Glutamatergic neuron (in vitro differentiated cells): ENCODE measurements at regions not wholly inside any gene's neighbourhood (a gene's known extent, or its start where the extent isn't known, plus 50 kb on each side); places are given as distances from the start of the nearest gene placed in this dataset.

Source experiments
- DNase-seq: peaks from one replicate; pipeline ENCODE4 v3.0.0; 2022
- H3K27ac Mint-ChIP-seq: one replicate; pipeline ENCODE4 v1.8.0; 2020; ENCODE audit warnings: mild to moderate bottlenecking, mixed read lengths, inconsistent platforms; ENCODE audit not compliant: unreplicated experiment
- H3K27me3 Mint-ChIP-seq: one replicate; pipeline ENCODE4 v1.8.0; 2020; ENCODE audit warnings: mild to moderate bottlenecking, moderate library complexity, mixed read lengths, inconsistent platforms; ENCODE audit not compliant: unreplicated experiment
- H3K36me3 Mint-ChIP-seq: one replicate; pipeline ENCODE4 v1.8.0; 2020; ENCODE audit warnings: mild to moderate bottlenecking, mixed read lengths, inconsistent platforms; ENCODE audit not compliant: unreplicated experiment
- H3K4me1 Mint-ChIP-seq: one replicate; pipeline ENCODE4 v1.8.0; 2020; ENCODE audit warnings: mild to moderate bottlenecking, low read depth, mixed read lengths, inconsistent platforms; ENCODE audit not compliant: unreplicated experiment
- H3K4me3 Mint-ChIP-seq: one replicate; pipeline ENCODE4 v1.8.0; 2020; ENCODE audit warnings: mild to moderate bottlenecking, mixed read lengths, inconsistent platforms; ENCODE audit not compliant: unreplicated experiment
- H3K9me3 Mint-ChIP-seq: one replicate; pipeline ENCODE4 v1.8.0; 2020; ENCODE audit warnings: mild to moderate bottlenecking, moderate library complexity, mixed read lengths, inconsistent platforms; ENCODE audit not compliant: unreplicated experiment
- CTCF ChIP-seq: fragments of 200-600 bp; sonication (generic); IDR thresholded peaks from one replicate; pipeline ENCODE4 v1.5.0; 2021; ENCODE audit not compliant: partially characterized antibody, unreplicated experiment

- no peak overlapping the region for H3K4me3 Mint-ChIP-seq
- H3K36me3 Mint-ChIP-seq, result peaks cover 9% of the 10 kb centered on the region
- no peaks in the 10 kb centered on the region for H3K4me1 Mint-ChIP-seq
- TF ChIP-seq CTCF, result no peak
- peaks cover 18% of the 10 kb centered on the region for H3K9me3 Mint-ChIP-seq
- no peak for DNase-seq
- peaks cover 10% of the 10 kb centered on the region for H3K27me3 Mint-ChIP-seq
- H3K27ac Mint-ChIP-seq, result no peak overlapping the region
These were observed 601.6 kb downstream of the BRD1 start for GRCh38 chr22:49226096-49226495.

- no peak overlapping the region for H3K27ac Mint-ChIP-seq
- H3K4me1 Mint-ChIP-seq, result no peaks in the 10 kb centered on the region
- DNase-seq, result no peak
- H3K27me3 Mint-ChIP-seq, result peaks cover 7% of the 10 kb centered on the region
- H3K36me3 Mint-ChIP-seq, result peaks cover 3% of the 10 kb centered on the region
- no peak overlapping the region for H3K4me3 Mint-ChIP-seq
- peaks cover 15% of the 10 kb centered on the region for H3K9me3 Mint-ChIP-seq
- no peak for TF ChIP-seq CTCF
These were observed 603.4 kb downstream of the BRD1 start for GRCh38 chr22:49224243-49224642.

- peaks cover 12% of the 10 kb centered on the region for H3K9me3 Mint-ChIP-seq
These were observed 609.5 kb downstream of the BRD1 start for GRCh38 chr22:49218142-49218541.

GRCh38 chr22:49216579-49216978 lies 611.1 kb downstream of the BRD1 start:
- peaks cover 12% of the 10 kb centered on the region for H3K9me3 Mint-ChIP-seq
- no peaks in the 10 kb centered on the region for H3K27me3 Mint-ChIP-seq
- DNase-seq, result no peak
- TF ChIP-seq CTCF, result no peak
- H3K27ac Mint-ChIP-seq, result no peak overlapping the region
- no peak overlapping the region for H3K4me3 Mint-ChIP-seq
- peaks cover 19% of the 10 kb centered on the region for H3K36me3 Mint-ChIP-seq
- H3K4me1 Mint-ChIP-seq, result no peaks in the 10 kb centered on the region

More at GRCh38 chr22:49218142-49218541, 609.5 kb downstream of the BRD1 start:
- no peak overlapping the region for H3K27ac Mint-ChIP-seq
- TF ChIP-seq CTCF, result no peak
- no peak overlapping the region for H3K4me3 Mint-ChIP-seq
- H3K4me1 Mint-ChIP-seq, result no peaks in the 10 kb centered on the region
- H3K27me3 Mint-ChIP-seq, result no peaks in the 10 kb centered on the region
- H3K36me3 Mint-ChIP-seq, result peaks cover 19% of the 10 kb centered on the region
- DNase-seq, result no peak

GRCh38 chr22:49215840-49216239 lies 611.8 kb downstream of the BRD1 start:
- H3K27me3 Mint-ChIP-seq, result peaks cover 1% of the 10 kb centered on the region
- H3K4me3 Mint-ChIP-seq, result no peak overlapping the region

More at GRCh38 chr22:49215840-49216239, 611.8 kb downstream of the BRD1 start:
- DNase-seq, result no peak
- no peak for TF ChIP-seq CTCF
- peaks cover 16% of the 10 kb centered on the region for H3K9me3 Mint-ChIP-seq
- no peaks in the 10 kb centered on the region for H3K4me1 Mint-ChIP-seq
- H3K27ac Mint-ChIP-seq, result no peak overlapping the region
- peaks cover 19% of the 10 kb centered on the region for H3K36me3 Mint-ChIP-seq
